Naive thymus-derived CD8-positive, alpha-beta T cell (primary cell): ENCODE measurements at regions not wholly inside any gene's neighbourhood (a gene's known extent, or its start where the extent isn't known, plus 50 kb on each side); places are given as distances from the start of the nearest gene placed in this dataset.
A peak's percentile ranks its signal among the peaks of the same experiment; 100 is the strongest.

Source experiments
- ATAC-seq, 2 donors: fragments of 150-1000 bp; cut with Tn5 transposase in 1 of 2; sonication (Bioruptor Pico), chemical (Tn5 transposase) in 1 of 2; 1 replicate in 1 of 2; 2 replicates in 1 of 2; pipeline ENCODE4 v1.10.0; 2021; ENCODE audit warnings: mild to moderate bottlenecking in 2 of 2, moderate library complexity in 2 of 2
- POLR2A ChIA-PET: fragments of 350-600 bp; sonication (Branson Sonifier 250); formaldehyde crosslinking; loops from one replicate; lab custom pipeline; 2021; ENCODE audit warnings: antibody characterized with exemption; lab: Charles Lee
- DNase-seq, 10 donors: peaks; one replicate each; pipeline versions ENCODE4 v3.0.0 to v3.0.0-alpha.2; 2020 to 2022
- H3K27ac Mint-ChIP-seq, 10 donors: one replicate each; pipeline ENCODE4 v1.8.0; 2020 to 2022; ENCODE audit warnings: mild to moderate bottlenecking in 10 of 10, mixed read lengths in 10 of 10, moderate library complexity in 4 of 10, inconsistent platforms in 1 of 10
- H3K27me3 Mint-ChIP-seq, 5 donors: one replicate each; pipeline ENCODE4 v1.8.0; 2021 to 2022; ENCODE audit warnings: mixed read lengths in 5 of 5
- H3K36me3 Mint-ChIP-seq, 3 donors: one replicate each; pipeline ENCODE4 v1.8.0; 2020 to 2022; ENCODE audit warnings: mixed read lengths in 3 of 3, mild to moderate bottlenecking in 2 of 3, inconsistent platforms in 1 of 3
- H3K4me1 Mint-ChIP-seq, 4 donors: one replicate each; pipeline ENCODE4 v1.8.0; 2021 to 2022; ENCODE audit warnings: mixed read lengths in 4 of 4
- H3K4me3 Mint-ChIP-seq, 10 donors: one replicate each; pipeline ENCODE4 v1.8.0; 2020 to 2022; ENCODE audit warnings: mild to moderate bottlenecking in 10 of 10, mixed read lengths in 10 of 10, moderate library complexity in 6 of 10, inconsistent platforms in 1 of 10
- H3K9me3 Mint-ChIP-seq, 9 donors: one replicate each; pipeline ENCODE4 v1.8.0; 2020 to 2022; ENCODE audit warnings: mixed read lengths in 9 of 9, mild to moderate bottlenecking in 3 of 9, inconsistent platforms in 1 of 9, moderate library complexity in 1 of 9

GRCh38 chr18:46301081-46301480, 196.9 kb downstream of the HAUS1 start:
- H3K4me1 Mint-ChIP-seq = peaks cover 6 to 12% (median 8%) of the 10 kb centered on the region in 4 donors
- no peak overlapping the region for H3K4me3 Mint-ChIP-seq
- no peak overlapping the region for H3K27ac Mint-ChIP-seq
- POLR2A ChIA-PET = no interaction called here
- peaks cover 5 to 29% (median 9%) of the 10 kb centered on the region in 5 donors for H3K27me3 Mint-ChIP-seq
- DNase-seq (no peak), ATAC-seq (no peak)
- H3K9me3 Mint-ChIP-seq = peaks cover 0 to 9% (median 2%) of the 10 kb centered on the region in 9 donors
- peaks cover 0 to 5% (median 1%) of the 10 kb centered on the region in 3 donors for H3K36me3 Mint-ChIP-seq

- Mint-ChIP-seq H3K4me1 (peaks cover 6 to 10% (median 8%) of the 10 kb centered on the region in 4 donors), H3K27ac (no peak overlapping the region), H3K4me3 (no peak overlapping the region), H3K27me3 (peaks cover 5 to 29% (median 9%) of the 10 kb centered on the region in 5 donors), H3K36me3 (peaks cover 0 to 8% (median 5%) of the 10 kb centered on the region in 3 donors), H3K9me3 (peaks cover 3 to 12% (median 6%) of the 10 kb centered on the region in 9 donors)
- no peak for ATAC-seq
- DNase-seq = no peak
- POLR2A ChIA-PET = no interaction called here
These were observed 197.4 kb downstream of the HAUS1 start for GRCh38 chr18:46301571-46301970.

GRCh38 chr18:46302528-46303485, 198.6 kb downstream of the HAUS1 start:
- H3K27me3 Mint-ChIP-seq = peaks cover 5 to 29% (median 9%) of the 10 kb centered on the region in 5 donors
- H3K4me1 Mint-ChIP-seq = peaks cover 4 to 8% (median 6%) of the 10 kb centered on the region in 4 donors
- H3K9me3 Mint-ChIP-seq = peaks cover 3 to 21% (median 9%) of the 10 kb centered on the region in 9 donors
- peak overlapping the region in 4 of 10 donors; percentile 10 to 72 (median 28) for H3K4me3 Mint-ChIP-seq
- H3K36me3 Mint-ChIP-seq = peaks cover 0 to 12% (median 8%) of the 10 kb centered on the region in 3 donors
- ATAC-seq (no peak), DNase-seq (no peak)
- no peak overlapping the region for H3K27ac Mint-ChIP-seq
- POLR2A ChIA-PET = no interaction called here

- H3K36me3 Mint-ChIP-seq = peaks cover 0 to 12% (median 3%) of the 10 kb centered on the region in 3 donors
- H3K9me3 Mint-ChIP-seq = peaks cover 3 to 22% (median 9%) of the 10 kb centered on the region in 9 donors
- H3K27me3 Mint-ChIP-seq = peaks cover 0 to 2% (median 0%) of the 10 kb centered on the region in 5 donors
- no peak overlapping the region for H3K27ac Mint-ChIP-seq
- H3K4me3 Mint-ChIP-seq = no peak overlapping the region
- no peak for DNase-seq
- H3K4me1 Mint-ChIP-seq = peaks cover 0 to 1% (median under 1%) of the 10 kb centered on the region in 4 donors
- POLR2A ChIA-PET = no interaction called here
- no peak for ATAC-seq
These were observed 206.1 kb downstream of the HAUS1 start for GRCh38 chr18:46310258-46310657.

- Mint-ChIP-seq H3K4me3 (no peak overlapping the region), H3K4me1 (peaks cover 0 to 1% (median under 1%) of the 10 kb centered on the region in 4 donors), H3K9me3 (peaks cover 3 to 22% (median 9%) of the 10 kb centered on the region in 9 donors), H3K27me3 (peaks cover 0 to 2% (median 0%) of the 10 kb centered on the region in 5 donors), H3K27ac (no peak overlapping the region), H3K36me3 (peaks cover 0 to 12% (median 3%) of the 10 kb centered on the region in 3 donors)
- DNase-seq (no peak), ATAC-seq (no peak)
- POLR2A ChIA-PET = no interaction called here
These were observed 206.6 kb downstream of the HAUS1 start for GRCh38 chr18:46310675-46311345.

GRCh38 chr18:46311491-46311890, 207.3 kb downstream of the HAUS1 start:
- Mint-ChIP-seq H3K4me3 (no peak overlapping the region), H3K27me3 (peaks cover 0 to 2% (median 0%) of the 10 kb centered on the region in 5 donors), H3K9me3 (peaks cover 0 to 15% (median 3%) of the 10 kb centered on the region in 9 donors), H3K36me3 (peaks cover 0 to 7% (median 0%) of the 10 kb centered on the region in 3 donors), H3K4me1 (peaks cover 0 to 1% (median under 1%) of the 10 kb centered on the region in 4 donors), H3K27ac (no peak overlapping the region)
- ATAC-seq = no peak
- POLR2A ChIA-PET = no interaction called here
- DNase-seq = no peak

GRCh38 chr18:46312221-46312620, 208.0 kb downstream of the HAUS1 start:
- Mint-ChIP-seq H3K9me3 (peaks cover 0 to 8% (median 3%) of the 10 kb centered on the region in 9 donors), H3K4me1 (peaks cover 0 to 1% (median under 1%) of the 10 kb centered on the region in 4 donors), H3K4me3 (no peak overlapping the region), H3K36me3 (peaks cover 0 to 3% (median 0%) of the 10 kb centered on the region in 3 donors), H3K27ac (no peak overlapping the region), H3K27me3 (peaks cover 0 to 2% (median 0%) of the 10 kb centered on the region in 5 donors)
- POLR2A ChIA-PET = no interaction called here
- ATAC-seq (no peak), DNase-seq (no peak)

GRCh38 chr18:46313521-46313920, 209.3 kb downstream of the HAUS1 start:
- peaks cover 0 to 1% (median under 1%) of the 10 kb centered on the region in 4 donors for H3K4me1 Mint-ChIP-seq
- H3K27me3 Mint-ChIP-seq = peaks cover 0 to 2% (median 0%) of the 10 kb centered on the region in 5 donors
- H3K27ac Mint-ChIP-seq = no peak overlapping the region
- H3K4me3 Mint-ChIP-seq = no peak overlapping the region
- no peaks in the 10 kb centered on the region for H3K36me3 Mint-ChIP-seq
- DNase-seq = no peak
- POLR2A ChIA-PET = no interaction called here
- no peaks in the 10 kb centered on the region for H3K9me3 Mint-ChIP-seq
- no peak for ATAC-seq

GRCh38 chr18:46314011-46314410, 209.8 kb downstream of the HAUS1 start:
- POLR2A ChIA-PET = no interaction called here
- no peak for ATAC-seq
- peaks cover 0 to 2% (median 0%) of the 10 kb centered on the region in 5 donors for H3K27me3 Mint-ChIP-seq
- H3K36me3 Mint-ChIP-seq = no peaks in the 10 kb centered on the region
- no peak overlapping the region for H3K27ac Mint-ChIP-seq
- peaks cover 0 to 1% (median under 1%) of the 10 kb centered on the region in 4 donors for H3K4me1 Mint-ChIP-seq
- H3K4me3 Mint-ChIP-seq = no peak overlapping the region
- H3K9me3 Mint-ChIP-seq = no peaks in the 10 kb centered on the region
- no peak for DNase-seq

- Mint-ChIP-seq H3K9me3 (no peaks in the 10 kb centered on the region), H3K4me3 (no peak overlapping the region), H3K4me1 (peaks cover 0 to 1% (median under 1%) of the 10 kb centered on the region in 4 donors), H3K27ac (no peak overlapping the region), H3K27me3 (peaks cover 0 to 2% (median 0%) of the 10 kb centered on the region in 5 donors), H3K36me3 (no peaks in the 10 kb centered on the region)
- no peak for DNase-seq
- ATAC-seq = no peak
- POLR2A ChIA-PET = no interaction called here
These were observed 211.0 kb downstream of the HAUS1 start for GRCh38 chr18:46315161-46315560.

GRCh38 chr18:46318356-46318755, 214.2 kb downstream of the HAUS1 start:
- H3K4me3 Mint-ChIP-seq = no peak overlapping the region
- ATAC-seq = no peak
- no peak overlapping the region for H3K27ac Mint-ChIP-seq
- no peaks in the 10 kb centered on the region for H3K9me3 Mint-ChIP-seq
- peaks cover 0 to 1% (median 0%) of the 10 kb centered on the region in 5 donors for H3K27me3 Mint-ChIP-seq
- peaks cover 0 to 1% (median 0%) of the 10 kb centered on the region in 4 donors for H3K4me1 Mint-ChIP-seq
- H3K36me3 Mint-ChIP-seq = no peaks in the 10 kb centered on the region
- POLR2A ChIA-PET = no interaction called here
- no peak for DNase-seq

GRCh38 chr18:46319783-46320182, 215.6 kb downstream of the HAUS1 start:
- H3K27me3 Mint-ChIP-seq = no peaks in the 10 kb centered on the region
- peak overlapping the region in 1 of 10 donors; percentile 7 for H3K27ac Mint-ChIP-seq
- no peak overlapping the region for H3K4me3 Mint-ChIP-seq
- H3K4me1 Mint-ChIP-seq = peaks cover 0 to 1% (median 0%) of the 10 kb centered on the region in 4 donors
- ATAC-seq = no peak
- DNase-seq = no peak
- H3K9me3 Mint-ChIP-seq = no peaks in the 10 kb centered on the region
- POLR2A ChIA-PET = no interaction called here
- no peaks in the 10 kb centered on the region for H3K36me3 Mint-ChIP-seq
